Ecto neural progenitor cell (in vitro differentiated cells): ENCODE measurements at regions not wholly inside any gene's neighbourhood (a gene's known extent, or its start where the extent isn't known, plus 50 kb on each side); places are given as distances from the start of the nearest gene placed in this dataset.
"Not testable (repeated sequence)": the region's sequence is repeated elsewhere in the genome, so short reads cannot be mapped to it uniquely, and the experiment has no call there.

ENCODE experiments used
- DNase-seq: peaks from one replicate; pipeline ENCODE4 v3.0.0-alpha.2; 2018; ENCODE audit warnings: low spot score

DNA sequence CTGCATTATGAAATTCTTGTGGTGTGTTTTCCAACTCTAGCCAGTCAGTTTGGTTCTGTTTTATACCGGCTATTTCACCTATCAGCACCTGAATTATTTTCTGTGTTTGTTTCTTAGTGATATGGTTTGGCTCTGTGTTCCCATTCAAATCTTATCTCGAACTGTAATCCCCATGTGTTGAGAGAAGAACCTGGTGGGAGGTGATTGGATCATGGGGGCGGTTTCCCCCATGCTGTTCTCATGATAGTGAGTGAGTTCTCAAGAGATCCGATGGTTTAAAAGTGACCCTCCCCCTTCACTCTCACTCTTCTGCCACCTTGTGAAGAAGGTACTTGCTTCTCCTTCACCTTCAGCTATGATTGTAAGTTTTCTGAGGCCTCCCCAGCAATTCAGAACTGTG lies 1006.2 kb upstream of the FOXG1 start:
- DNase-seq = not testable (repeated sequence)

DNA sequence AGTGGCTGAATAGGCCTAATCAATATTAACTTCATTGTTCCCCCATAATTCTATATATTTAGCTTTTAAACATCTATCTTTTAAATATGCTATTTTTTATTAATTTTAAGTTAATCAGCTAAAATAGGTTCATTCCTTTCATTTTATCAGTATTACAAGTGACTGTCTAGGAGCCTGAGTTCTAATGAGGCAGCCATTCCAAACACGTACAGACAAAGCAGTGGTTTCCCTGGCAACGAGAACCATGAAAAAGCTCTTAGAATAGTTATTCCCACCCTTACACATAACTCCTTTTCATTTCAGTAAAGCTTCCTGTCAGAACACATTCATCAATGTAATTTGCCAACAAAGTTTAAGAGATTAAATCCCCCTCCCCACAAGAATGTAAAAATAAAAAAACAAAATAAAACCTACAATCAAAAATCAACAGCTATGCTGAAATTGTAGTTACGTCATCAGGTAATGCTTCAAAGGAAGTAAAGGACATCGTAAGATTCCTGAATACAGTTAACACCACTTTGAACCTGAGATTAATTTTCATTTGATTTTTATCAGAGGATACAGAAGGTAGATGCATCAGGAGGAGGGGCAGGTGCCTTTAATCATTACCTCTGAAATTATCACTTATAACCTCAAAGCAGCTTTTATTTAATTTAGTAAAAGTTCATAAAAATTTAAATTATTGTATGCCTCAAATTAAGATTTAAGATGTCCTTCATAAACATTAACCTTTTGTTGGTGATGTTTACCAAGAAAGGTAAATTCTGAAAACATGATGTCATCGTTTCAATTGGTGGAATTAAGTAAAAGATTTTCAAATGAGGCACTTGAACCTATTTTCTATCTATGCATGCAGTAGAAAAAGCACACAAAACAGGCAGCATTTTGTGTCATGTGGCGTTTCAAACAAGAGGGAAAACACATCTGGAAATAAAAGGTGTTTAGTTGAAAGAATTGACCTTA lies 967.2 kb upstream of the FOXG1 start:
- not testable (repeated sequence) for DNase-seq

DNA sequence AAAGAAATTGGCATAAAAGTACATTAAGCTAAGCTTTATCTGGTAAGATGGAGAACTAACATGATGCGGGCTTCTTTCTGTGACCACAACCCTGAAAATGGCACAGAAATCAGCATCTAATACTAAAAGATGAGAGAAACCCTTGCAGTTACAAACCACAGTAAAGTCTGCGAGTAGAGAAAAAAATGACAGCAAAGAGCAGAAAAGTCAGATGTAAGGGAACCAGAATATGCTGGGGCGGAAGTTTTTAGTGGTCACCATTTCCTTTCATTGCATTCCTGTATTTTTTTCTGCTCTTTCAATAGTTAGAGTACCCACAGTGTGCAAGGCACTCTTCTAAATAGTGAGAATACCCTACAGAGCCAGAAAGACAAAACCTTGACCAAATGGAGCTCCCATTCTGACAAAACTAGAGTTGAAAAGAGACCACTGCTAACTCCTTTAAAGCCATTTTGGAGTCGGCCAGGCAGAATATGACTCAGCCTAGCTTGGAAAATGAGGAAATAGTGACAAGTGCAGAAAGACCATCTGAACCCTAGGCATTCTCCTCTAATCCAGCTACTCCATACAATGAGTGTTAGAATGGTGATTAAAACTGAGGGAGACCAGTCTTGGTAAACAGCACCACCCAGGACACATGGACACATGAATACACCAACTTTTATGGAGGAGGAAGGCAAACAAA lies 948.7 kb upstream of the FOXG1 start:
- DNase-seq = not testable (repeated sequence)

DNA sequence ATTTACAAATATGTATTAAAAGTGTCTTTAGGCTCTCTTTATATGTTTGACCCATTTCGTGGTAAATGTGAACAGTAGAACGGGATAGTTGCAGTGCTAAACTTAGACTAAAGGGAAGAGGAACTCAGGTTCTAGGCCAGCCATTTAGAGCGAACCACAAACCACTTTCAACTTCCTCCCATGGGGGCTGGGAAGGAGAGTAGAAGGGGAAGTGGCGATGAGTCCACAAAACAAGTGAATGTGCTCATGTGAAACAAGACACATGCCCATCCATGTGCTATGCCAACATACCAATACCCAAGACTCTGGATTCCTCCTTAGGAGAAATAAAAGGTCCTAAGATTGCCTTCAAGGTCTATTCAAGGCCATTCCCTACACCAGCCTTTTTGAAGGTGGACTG lies 940.4 kb upstream of the FOXG1 start:
- not testable (repeated sequence) for DNase-seq

DNA sequence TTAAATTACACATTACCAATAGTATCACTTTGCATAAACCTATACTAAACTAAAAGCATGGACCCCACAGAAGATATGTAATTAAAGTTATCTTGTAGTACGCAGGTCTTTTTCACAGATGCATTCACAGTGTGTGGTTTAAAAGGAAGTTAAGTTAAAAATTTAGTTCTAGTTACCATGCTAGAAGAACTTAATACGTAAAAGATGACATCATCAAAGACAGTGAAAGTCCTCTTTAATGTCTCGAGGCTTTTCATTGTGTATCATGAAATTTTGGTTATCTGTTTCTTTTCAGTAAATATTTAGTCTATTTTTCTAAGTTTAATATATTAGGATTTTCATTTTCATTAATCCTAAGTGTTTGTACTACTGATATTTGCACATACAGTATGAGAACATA lies 934.6 kb upstream of the FOXG1 start:
- not testable (repeated sequence) for DNase-seq

DNA sequence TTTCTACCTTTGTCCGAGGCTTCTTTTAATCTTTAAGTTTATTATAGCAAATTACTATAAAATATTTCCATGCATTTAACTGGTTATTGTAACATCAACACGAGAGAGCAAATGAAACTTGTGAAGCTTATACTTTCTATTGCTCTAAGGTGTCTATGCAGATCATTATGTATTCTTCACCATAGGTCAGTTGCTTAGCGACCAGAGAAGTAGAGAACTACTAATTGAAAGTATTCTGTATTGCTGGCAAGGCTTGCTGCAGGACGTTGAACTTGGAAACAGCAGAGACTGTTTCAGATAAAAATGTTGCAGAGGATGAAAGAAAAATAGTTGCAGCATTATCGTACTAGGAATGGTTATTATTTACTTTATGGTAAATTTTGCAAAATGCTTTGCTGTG lies 933.6 kb upstream of the FOXG1 start:
- DNase-seq = not testable (repeated sequence)

DNA sequence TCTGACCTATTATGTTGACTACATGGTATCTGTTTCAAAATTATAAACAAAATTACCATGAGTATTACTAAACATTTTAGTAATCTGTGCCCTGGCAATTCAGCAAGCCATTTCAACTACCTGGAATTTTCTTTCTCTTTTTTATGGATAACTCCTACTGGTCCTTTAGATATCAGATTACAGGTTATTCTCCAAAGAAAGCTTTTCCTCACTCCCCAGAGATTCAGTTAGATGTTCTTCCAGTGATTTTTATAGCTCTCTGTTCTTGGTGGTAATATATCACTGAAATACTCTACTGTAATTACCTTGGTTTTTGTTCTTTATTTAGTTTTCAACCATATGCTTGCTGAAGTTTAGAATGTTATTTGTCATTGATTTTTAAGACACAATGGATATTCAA lies 930.2 kb upstream of the FOXG1 start:
- DNase-seq = no peak

DNA sequence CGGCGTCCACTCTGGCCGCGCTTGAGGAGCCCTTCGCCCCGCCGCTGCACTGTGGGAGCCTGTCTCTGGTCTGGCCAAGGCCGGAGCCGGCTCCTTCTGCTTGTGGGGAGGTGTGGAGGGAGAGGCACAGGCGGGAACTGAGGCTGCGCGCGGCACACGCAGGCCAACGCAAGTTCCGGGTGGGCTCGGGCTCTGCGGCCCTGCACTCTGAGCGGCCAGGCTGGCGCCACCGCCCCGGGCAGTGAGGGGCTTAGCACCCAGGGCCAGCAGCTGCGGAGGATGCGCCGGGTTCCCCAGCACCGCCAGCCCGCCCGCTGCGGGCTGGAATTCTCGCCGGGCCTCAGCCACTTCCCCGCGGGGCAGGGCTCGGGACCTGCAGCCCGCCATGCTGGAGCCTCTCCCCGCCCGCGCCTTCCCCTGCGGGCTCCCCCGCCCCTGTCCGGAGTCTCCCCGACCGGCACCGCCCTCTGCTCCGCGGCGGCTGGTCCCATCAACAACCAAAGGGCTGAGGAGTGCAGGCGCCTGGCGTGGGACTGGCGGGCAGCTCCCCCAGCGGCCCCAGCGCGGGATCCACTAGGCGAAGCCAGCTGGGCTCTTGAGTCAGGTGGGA lies 921.2 kb upstream of the FOXG1 start:
- no peak for DNase-seq

DNA sequence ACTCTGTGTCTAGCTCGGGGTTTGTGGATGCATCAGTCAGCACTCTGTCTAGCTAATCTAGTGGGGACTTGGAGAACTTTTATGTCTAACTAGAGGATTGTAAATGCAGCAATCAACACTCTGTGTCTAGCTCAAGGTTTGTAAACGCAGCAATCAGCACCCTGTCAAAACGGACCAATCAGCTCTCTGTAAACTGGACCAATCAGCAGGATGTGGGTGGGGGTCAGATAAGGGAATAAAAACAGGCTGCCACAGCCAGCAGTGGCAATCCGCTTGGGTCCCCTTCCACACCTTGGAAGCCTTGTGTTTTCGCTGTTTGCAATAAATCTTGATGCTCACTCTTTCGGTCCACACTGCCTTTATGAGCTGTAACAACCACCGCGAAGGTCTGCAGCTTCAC lies 920.7 kb upstream of the FOXG1 start:
- DNase-seq = no peak

DNA sequence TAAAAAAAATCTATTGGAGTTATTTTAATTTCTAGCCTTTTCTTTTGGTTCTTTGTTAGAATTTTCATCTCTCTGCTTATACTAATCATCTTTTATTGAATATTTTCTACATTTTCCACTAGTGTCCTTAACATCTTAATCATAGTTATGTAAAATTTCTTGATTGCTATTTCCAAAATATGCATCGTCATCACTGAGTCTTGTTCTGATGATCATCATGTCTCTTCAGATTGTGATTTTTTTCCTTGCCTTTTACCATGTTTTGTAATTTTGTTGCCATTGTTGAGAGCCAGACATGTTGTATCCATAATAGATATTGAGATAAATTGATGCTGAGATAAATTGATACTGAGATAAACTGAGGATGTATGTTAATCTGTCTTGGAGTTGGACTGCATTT lies 919.1 kb upstream of the FOXG1 start:
- not testable (repeated sequence) for DNase-seq

DNA sequence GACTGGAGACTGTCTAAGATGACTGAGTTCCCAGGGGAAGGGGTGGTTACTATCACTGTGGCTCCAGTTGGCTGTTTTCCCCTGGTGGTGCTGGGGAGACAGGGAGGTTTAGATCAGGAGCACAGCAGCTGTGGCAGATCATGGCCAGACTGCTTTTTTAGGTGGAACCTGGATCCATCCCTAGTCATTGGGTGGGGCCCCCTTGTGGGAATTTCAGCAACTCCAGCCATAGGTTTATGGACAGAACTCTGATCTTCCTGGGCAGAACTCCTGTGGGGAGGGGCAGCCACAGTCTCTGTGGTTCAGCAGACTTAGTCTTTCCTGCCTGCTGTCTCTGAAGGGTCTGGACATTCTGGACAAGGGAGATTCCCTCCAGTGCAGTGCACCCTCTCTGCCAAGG lies 917.4 kb upstream of the FOXG1 start:
- DNase-seq = not testable (repeated sequence)

DNA sequence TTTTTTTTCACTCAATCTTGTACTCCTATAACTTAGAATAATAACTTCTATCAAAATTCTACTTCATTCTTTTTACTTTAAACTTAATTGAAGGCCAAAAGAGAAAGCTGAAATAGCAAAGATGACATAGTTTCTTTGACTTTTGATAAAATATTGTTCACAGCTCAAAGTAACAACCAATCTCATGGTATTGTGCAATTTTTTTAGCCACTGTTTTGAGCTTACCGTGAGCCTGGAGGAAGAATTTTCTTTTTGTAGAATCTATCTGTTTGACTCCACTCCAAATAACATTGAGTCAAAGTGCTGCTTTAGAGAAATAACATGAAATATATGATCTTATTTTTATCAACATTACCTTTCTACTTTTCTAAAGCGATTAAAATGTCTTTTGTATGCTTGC lies 903.9 kb upstream of the FOXG1 start:
- DNase-seq = no peak

DNA sequence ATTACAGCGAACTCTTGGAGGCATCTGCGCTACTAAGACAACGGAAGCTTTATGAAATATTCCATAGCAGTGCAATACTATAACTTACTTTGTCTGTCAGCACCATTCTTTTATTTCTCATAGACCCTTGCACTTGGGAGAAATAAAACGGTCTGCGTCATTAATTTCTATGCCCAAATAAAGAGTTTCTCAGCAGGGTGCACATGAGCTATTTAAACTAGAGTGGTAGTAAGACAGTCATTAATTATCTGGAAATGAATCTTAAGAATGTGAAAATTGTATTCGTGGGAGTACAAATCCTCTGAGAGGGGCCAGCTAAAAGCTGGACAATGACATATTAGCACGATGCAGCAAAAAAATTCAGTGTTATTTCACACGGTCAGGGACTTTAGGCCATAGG lies 903.4 kb upstream of the FOXG1 start:
- no peak for DNase-seq

DNA sequence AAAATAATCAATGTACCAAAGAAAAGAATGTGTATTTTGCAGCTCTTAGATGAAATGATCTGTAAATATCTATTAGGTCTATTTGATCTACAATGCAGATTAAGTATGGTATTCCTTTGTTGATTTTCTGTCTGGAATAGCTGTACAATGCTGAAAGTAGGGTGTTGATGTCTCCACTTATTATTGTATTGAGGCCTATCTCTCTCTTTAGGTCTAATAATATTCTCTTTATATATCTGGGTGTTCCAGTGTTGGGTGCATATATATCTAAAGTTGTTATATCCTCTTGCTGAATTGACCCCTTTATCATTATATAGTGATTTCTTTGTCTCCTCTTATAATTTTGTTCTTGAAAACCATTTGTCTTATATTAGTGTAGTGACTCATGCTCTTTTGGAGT lies 885.5 kb upstream of the FOXG1 start:
- no peak for DNase-seq

DNA sequence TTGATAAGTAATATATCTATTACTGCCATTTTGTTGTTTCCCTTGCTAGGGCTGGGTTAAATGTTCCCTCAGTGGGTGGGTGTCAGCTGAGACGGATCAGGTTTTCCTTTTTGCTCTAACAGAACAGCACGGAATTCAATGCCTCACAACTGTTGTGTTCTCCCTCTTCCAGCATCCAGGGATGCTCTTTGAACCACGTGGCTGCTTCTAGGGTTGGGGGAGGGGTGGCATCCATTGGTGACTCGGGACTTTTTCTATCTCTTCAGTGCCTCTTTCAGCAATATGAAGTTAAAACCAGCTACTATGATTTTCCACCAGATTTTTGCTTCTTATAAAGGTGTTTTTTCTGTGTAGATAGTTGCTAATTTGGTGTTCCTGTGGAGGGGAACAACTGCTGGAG lies 884.9 kb upstream of the FOXG1 start:
- DNase-seq = no peak

DNA sequence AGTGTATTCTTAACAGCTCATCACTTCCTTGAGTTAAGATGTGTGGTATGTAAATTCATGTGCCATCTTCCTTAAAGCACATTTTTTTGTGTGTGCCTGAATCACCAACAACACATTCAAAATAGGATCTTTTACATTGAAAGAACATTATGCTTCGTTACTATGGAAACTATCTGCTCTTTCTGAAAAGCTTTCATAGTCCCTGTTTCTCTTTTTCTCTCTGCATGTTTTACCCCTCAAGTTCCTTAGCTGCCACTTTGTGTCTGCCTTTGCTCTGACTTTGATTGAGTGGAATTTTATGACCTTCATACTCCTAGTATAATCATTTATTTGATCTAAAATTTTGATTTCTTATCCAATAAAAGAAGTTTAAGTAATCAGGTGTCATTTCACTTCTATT lies 880.3 kb upstream of the FOXG1 start:
- DNase-seq = no peak

DNA sequence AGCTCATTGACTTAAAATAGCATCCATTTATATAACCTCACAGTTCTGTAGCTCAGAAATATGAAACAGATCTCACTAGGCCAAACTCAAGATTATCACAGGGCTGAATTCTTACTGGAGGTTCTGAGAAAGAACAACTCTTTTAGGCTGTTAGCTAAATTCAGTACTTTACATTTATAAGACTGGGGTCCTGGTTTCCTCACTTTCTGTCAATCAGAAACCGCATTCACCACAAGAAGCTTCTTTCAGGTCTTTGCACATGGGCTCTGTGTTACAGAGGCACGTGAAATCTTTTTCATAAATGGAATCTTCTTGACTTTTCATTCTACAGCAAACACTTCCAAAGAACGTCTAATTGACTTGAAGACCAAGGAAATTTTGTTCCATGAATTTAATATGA lies 876.3 kb upstream of the FOXG1 start:
- DNase-seq = no peak

DNA sequence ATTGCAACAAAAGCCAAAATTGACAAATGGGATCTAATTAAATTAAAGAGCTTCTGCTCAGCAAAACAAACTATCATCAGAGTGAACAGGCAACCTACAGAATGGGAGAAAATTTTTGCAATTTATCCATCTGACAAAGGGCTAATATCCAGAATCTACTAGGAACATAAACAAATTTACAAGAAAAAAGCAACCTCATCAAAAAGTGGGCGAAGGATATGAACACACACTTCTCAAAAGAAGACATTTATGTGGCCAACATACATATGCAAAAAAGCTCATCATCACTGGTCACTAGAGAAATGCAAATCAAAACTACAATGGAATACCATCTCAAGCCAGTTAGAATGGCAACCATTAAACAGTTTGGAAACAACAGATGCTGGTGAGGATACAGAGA lies 858.1 kb upstream of the FOXG1 start:
- not testable (repeated sequence) for DNase-seq

DNA sequence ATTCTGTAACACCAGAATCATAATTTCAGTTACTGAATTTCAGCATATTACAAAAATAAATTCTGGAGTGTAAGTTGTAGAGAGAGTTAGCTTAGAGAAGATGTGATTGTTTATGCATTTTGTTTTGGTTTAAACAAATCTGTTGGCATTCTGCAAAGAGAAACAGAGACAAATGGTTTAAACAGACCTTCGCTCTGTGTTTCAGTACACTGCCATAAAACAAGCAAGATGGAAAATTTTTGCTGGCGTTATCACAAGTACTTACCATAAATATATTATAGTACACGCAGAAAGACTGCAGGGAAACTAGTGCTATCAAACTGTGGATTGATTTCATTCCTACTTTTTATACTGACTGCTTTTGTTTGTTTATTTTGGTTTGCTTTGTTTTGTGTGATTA lies 850.3 kb upstream of the FOXG1 start:
- no peak for DNase-seq

DNA sequence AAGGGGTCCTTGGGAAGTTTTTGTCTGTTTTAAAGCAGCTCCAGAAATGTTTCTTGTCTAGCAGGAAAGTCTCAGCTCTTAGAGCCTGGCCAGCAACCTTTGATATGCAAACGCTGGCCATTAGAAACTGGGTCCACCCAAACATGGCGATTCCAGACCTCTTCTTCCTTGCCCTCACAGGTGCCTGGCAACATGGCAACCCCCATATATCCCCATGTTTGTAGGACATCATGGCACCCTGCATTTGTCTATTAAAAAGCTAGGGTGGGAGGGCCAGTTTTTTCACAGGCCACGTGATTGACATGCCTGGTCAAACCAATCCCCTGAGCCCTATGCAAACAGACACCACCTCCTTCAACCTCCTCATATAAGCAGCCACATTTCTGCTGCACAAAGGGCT lies 848.7 kb upstream of the FOXG1 start:
- no peak for DNase-seq

DNA sequence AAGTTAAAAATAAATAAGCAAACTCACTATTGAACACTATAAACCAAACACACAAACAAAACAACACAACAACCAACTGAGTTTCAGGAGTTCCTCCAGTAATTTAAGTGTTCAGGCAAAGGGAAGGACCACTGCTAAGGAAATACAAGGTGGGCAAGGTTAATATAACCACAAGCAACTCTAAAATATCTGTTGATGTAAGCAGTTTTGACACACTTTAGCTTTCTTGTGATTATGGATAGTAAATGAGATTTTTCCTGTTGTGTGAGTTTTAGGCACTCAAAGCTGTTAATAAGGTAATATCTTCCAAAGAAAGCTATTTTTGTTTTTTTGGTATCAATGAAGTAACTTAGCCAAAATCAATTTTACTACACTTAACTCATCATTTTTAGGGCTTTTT lies 839.1 kb upstream of the FOXG1 start:
- DNase-seq = no peak

DNA sequence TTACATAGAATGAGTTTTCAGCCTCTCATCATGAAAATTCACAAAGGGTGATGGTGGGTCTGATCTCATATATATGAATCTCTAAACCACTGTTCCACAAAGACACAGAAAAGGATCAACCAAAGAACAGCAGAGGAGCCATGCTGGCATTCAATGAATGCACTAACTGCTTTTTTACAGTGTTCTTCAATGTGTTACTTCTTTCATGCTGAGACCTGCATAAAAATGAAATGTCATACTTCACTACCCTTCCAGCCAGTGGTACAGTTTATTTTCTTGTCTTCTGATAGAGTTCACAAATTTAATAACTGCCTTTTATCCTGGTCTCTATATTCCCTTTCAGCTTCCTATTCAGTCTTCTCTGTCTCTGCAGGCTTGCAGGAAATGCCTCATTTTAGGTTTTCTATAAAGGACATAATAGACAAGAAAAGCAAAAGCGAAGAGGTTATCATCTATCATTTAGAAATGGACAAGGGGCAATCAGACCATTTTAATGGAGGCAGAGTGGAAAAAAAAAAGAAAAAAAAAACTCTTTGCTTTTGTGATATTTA lies 836.7 kb upstream of the FOXG1 start:
- DNase-seq = no peak

DNA sequence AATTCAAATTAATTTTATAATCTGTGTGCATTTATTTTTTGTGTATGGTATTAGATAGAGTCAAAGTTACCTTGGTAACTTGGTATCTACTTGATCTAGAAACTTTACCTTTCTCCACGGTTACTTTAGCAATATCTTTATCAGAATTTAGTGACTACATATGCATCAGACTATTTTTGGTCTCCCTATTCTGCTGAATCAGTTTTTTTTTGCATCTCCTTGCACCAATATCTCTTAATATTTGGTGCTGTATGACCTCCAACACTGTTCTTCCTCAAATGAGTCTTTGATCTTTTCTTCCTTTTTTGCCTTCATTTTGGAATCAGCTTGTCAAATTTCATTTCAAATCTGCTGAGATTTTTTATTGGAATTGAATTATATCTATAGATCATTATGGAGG lies 828.2 kb upstream of the FOXG1 start:
- DNase-seq = no peak
